Fibroblast of mammary gland (primary cell): ENCODE measurements at regions not wholly inside any gene's neighbourhood (a gene's known extent, or its start where the extent isn't known, plus 50 kb on each side); places are given as distances from the start of the nearest gene placed in this dataset.
"Not testable (repeated sequence)": the region's sequence is repeated elsewhere in the genome, so short reads cannot be mapped to it uniquely, and the experiment has no call there.

Source experiments
- DNase-seq: peaks from one replicate; pipeline ENCODE4 v3.0.0-alpha.2; 2010; ENCODE audit warnings: low read depth
- H3K4me3 ChIP-seq: 2 replicates; pipeline ENCODE4 v1.5.1; 2011; ENCODE audit warnings: low read depth, mild to moderate bottlenecking, low read length, moderate library complexity; ENCODE audit not compliant: control insufficient read depth
- TF ChIP-seq, protein P1 (sequence below): conservative IDR thresholded peaks from 2 replicates; pipeline ENCODE4 v1.5.1; 2011; ENCODE audit warnings: low read depth, low read length, inconsistent platforms; ENCODE audit not compliant: control insufficient read depth, insufficient read depth

DNA sequence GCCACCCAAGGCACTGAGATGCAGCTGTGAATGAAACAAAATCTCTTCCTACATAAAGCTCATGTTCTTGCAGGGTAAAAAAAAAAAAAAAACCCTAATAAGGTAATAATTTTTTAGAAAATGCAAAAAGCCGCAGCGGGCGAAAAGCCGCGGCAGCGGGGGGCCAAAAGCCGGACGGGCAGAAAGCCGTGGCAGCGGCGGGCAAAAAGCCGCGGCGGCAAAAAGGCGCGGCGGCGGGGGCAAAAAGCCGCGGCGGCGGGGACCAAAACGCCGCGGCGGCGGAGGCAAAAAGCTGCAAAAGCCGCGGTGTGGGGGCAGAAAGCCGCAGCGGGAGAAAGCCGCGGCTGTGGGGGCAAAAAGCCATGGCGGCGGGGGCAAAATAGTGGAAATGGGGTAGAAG, 198.9 kb downstream of the ZNF92 start:
- DNase-seq, H3K4me3 ChIP-seq: not testable (repeated sequence)

DNA sequence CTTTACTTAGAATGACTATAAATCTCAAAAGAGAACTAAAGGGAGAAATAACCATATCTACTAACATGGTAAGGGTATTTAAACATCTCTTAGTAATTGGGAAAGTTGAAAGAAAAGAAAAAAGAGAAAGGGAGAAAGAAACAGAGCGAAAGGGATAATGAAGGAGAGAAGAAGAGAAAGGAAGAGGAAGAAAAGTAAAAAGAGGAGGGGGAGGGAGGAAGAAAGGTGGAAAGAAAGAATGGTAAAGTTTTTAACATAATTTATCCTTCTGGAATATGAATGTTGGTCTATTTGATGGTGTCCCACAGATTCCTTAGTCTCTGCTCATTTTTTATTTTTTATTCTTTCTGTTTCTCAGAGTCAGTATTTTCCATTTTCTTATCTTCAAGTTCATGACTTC, 202.7 kb downstream of the ZNF92 start:
- not testable (repeated sequence) for H3K4me3 ChIP-seq, DNase-seq

DNA sequence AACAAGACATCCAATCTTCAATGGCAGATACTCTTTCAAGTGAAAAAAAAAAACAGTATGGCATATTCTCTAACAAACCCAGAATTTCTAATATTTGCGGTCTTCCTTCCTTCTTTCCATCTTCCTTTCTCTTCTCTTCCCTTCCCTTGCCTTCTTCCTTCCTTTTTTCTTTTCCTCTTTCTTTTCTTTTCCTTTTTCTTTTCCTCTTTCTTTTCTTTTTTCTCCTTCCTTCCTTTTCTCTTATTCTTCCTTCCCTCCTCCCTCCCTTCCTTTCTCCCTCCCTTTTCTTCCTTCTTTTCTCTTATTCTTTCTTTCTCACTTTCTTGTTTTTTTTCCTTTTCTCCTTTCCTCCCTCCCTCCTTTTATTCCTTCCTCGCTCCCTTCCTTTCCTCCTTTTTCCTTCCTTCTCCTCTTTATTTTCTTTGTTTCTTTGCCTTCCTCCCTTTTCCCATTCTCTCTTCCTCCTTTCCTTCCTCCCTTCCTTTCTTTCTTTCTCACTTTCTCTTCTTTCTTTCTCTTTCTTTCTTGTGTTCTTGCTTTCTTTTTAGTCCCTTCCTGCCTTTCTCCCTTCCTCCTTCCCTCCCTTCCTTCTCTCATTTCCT, 209.0 kb downstream of the ZNF92 start:
- not testable (repeated sequence) for H3K4me3 ChIP-seq, DNase-seq

DNA sequence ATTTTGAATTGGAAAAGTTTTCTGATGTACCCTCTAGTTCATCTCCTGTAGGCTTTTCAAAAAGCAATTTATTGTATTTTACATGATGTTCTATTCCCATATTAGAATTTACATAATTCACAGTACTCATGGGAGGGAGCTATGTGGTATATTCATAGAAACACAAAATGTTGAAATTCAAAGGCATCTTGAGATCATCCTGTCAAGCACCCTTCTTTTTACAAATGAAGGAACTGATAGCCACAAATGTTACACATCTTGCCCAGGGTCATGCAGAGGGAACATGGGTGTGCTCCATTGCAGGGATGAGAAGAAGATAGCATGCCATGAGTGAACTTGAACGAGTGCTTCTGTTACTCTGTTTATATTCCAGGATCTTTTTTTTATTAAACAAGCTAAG, 228.8 kb downstream of the ZNF92 start:
- not testable (repeated sequence) for DNase-seq, H3K4me3 ChIP-seq

DNA sequence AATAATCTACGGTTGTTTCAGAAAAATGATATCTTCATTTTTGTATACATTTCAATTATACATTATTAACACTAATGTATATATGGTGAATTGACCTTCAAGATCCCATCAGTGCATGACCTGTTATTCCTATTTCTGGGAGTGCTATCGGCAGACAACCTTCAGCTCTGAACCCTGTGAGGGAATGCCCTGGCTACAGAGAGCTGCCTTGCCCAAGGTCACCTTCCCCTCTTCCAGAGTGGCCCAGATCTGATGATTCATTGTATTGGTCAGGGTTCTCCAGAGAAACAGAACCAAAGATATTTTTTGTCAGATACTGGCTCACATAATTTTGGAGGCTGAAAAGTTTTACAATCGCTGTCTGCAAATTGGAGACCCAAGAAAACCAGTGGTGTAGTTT, 235.5 kb downstream of the ZNF92 start:
- TF ChIP-seq, protein P1, sequence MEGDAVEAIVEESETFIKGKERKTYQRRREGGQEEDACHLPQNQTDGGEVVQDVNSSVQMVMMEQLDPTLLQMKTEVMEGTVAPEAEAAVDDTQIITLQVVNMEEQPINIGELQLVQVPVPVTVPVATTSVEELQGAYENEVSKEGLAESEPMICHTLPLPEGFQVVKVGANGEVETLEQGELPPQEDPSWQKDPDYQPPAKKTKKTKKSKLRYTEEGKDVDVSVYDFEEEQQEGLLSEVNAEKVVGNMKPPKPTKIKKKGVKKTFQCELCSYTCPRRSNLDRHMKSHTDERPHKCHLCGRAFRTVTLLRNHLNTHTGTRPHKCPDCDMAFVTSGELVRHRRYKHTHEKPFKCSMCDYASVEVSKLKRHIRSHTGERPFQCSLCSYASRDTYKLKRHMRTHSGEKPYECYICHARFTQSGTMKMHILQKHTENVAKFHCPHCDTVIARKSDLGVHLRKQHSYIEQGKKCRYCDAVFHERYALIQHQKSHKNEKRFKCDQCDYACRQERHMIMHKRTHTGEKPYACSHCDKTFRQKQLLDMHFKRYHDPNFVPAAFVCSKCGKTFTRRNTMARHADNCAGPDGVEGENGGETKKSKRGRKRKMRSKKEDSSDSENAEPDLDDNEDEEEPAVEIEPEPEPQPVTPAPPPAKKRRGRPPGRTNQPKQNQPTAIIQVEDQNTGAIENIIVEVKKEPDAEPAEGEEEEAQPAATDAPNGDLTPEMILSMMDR, result no peak
- H3K4me3 ChIP-seq, result no peak overlapping the region
- DNase-seq, result no peak

DNA sequence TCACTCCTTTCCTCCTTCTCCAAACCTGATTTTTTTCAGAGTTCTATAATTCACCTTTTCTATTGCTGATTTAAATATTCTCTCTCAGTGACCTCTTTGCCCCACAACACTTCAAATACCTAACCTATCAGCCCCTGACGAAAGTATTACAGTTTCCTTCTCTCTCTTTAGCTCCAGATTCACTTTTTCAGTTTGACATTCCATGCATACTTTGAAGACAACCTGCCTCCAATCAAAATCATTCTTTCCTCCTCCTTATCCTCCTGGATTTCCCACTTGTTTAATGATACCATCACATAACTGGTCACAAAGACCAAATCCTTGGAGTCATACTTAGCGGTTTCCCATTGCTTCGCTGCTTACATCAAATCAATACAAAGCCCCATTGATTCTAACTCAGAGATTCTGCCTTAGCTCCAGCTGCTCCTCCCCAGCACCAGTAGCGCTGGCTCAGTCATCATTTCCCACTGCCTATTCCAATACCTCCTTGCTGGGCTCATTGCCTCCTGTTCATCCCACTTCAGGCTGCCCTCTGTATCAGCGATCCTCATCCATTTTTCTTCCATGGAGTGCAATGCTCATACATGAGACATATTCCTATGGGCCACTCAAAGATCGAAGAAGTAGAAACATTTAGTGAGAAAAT, 240.1 kb downstream of the ZNF92 start:
- H3K4me3 ChIP-seq, DNase-seq: not testable (repeated sequence)

DNA sequence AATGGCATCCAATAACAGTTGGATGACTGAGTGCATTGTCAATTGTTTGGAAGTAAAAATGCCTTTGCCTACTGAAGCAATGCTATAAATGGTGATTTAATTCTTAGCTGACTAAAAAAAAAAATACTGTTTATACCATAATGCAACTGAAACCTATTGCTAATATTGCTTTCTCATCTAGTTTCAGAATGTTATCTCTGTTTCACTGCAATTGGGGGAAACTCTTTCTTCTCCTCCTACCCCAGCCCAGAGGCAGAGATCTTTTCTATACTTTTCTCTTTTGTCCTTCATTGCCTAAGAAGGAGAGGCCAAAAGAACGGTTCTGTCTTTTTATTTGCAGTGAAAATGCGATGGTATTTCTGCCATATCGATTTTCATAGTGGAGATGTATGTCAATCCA, 242.5 kb downstream of the ZNF92 start:
- H3K4me3 ChIP-seq, DNase-seq: not testable (repeated sequence)

DNA sequence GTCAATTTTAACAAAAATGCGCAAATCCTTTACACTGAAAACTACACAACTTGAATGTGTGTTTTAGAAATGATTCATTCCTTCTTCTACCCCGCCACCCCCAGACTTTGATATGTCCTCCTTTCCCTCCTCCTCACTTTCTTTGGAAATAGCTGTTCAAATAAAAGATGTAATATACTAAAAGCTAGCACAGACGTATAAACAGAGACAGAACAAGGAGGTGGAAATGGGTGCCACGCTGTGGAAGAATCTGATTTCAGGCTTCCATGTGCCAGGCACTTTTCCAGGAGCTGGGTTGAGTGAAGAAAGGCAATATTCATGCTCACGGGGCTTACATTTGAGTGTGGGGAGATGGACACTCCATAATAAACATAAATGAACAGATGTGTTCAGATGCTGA, 246.6 kb downstream of the ZNF92 start:
- H3K4me3 ChIP-seq, DNase-seq: not testable (repeated sequence)

DNA sequence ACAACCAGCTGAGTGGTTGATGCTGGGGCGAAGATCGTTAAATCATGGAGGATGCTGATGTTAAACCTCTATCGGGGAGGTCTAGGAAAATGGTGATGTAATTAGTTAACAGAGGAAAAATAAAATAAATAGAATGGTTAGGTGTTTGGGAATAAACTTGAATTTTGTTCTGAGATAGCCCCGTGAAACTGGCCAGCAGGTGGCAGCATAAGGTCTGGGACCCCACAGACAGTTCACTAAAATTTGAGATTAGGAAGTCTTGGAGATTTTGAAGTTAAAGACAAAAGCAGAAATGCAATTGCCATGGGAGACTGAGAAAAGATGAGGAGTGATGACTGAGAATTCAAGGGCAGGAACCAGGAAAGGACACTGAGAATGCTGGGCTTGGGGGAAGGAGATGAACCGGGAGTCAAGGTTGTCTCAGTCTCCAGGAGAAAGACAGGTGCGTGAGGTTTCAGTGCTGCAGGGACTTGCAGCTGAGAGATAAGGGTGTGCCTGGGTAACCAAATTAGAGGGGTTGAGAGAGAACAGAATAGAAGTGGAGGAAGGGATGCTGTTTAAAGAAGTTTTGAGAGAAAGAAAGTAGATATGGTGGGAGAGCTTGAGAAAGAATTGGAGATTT, 248.0 kb downstream of the ZNF92 start:
- peak; percentile 3 for DNase-seq
- TF ChIP-seq, protein P1, result peak; percentile 55
- H3K4me3 ChIP-seq, result not testable (repeated sequence)

DNA sequence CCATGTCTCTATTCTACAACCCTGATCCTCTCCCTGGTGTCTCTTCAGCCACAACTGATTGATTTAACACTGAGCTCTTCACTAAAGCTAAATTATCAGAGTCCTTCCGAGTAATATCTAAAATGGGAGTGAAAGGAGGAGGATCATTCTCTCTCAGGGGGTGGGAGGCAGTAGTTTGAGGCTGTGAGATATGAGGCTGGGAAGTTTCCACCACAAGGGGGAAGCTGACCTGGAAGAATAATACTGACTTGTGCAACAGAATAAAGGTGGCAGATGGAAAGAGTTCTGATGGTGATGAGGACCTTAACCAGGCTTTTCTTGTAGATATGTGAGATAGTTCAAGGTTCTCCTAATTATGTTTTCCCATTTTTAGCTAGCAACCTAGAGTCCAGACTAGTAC, 241.6 kb upstream of the VKORC1L1 start:
- not testable (repeated sequence) for DNase-seq, H3K4me3 ChIP-seq

DNA sequence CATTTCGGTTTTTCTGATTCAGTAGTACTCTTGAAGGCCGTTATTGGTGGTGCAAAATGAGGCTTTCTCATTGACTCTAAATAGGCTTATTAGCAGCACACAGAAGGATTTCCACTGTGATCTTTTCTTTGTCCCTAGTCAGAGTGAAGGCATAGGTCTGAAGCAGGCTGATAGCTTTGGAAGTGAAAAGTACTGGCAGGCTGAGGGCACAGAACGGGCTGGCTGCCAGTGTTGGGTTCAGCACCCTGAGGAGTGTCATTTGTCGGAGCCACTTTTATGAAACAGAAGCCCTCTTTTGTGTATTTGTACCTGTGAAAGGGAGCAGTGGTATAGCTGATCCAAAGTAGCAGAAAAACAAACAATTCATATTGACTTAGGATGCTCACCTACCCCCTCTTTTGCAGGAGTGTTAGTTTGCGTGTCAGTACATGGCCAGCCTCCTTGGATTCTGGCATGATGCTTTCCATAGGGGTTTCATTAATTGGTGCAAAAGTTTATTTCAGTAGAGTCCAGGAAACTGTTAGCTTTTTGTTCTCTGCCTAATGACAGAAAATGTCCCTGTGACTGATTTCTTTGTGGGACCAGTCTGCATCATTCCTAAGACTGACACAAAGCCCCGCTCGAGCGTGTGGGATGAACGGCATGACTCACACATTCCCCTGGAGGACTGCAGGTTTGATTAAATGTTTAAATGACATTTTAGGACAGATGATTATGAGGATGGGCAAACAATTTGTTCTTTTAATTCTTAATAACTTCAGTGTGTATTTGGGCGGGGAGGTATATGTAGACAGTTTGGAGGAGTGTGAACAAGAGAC, 239.1 kb upstream of the VKORC1L1 start:
- H3K4me3 ChIP-seq, DNase-seq: not testable (repeated sequence)

DNA sequence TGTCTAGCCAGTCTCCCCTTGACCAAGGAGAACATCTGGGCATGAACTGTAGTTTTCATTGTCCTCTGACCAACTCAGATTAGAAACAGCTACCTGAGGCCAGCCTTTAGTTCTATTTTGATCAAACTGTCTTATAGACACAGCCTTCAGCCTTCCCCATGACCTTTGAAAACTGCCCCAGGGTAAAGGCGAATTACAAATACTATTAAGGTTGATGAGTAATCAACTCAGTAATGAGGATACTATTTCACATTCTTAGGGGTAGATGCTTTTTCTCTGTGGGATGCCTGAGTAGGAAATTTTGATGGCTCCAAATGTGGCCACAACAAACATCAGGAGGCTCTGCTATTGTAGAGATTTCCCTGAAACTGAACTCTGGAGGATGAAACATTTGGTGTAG, 234.0 kb upstream of the VKORC1L1 start:
- DNase-seq, H3K4me3 ChIP-seq: not testable (repeated sequence)

DNA sequence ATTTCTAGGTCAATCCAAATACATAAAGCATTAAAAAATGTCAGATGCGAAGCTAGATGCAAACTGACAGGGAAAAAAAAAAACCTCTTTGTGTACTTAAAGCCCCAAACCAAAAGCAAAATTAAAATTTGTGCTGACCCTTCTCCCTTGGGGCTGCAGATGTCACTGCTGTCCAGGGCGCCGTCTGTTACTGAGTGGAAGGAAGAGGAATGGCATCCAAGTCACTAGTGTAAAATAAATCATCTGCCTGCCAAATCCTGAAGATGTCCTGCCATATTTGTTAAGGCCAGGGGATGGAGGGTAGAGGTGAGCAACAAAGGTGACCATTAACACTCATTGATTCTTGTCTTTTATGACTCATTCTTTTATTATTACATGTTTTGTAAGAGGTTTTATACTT, 233.2 kb upstream of the VKORC1L1 start:
- not testable (repeated sequence) for DNase-seq, H3K4me3 ChIP-seq

DNA sequence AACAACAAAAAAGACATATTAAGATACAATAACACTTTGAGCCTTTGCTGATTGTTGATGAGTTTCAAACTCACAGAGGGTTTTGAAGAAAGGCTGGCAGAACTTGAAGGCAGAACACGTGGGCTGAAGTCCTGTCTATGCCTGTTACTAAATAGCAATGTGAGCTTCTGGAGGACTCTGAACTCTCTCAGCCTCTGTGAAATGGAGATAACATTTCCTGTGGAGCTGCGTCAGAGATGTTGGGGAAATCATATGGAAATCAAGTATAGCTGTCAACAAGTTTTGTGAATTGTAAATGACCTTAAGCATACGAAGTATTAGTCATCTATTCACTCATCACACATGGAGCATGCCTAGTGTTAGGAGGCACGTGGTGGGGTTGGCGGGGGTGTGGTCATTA, 229.4 kb upstream of the VKORC1L1 start:
- not testable (repeated sequence) for DNase-seq, H3K4me3 ChIP-seq

DNA sequence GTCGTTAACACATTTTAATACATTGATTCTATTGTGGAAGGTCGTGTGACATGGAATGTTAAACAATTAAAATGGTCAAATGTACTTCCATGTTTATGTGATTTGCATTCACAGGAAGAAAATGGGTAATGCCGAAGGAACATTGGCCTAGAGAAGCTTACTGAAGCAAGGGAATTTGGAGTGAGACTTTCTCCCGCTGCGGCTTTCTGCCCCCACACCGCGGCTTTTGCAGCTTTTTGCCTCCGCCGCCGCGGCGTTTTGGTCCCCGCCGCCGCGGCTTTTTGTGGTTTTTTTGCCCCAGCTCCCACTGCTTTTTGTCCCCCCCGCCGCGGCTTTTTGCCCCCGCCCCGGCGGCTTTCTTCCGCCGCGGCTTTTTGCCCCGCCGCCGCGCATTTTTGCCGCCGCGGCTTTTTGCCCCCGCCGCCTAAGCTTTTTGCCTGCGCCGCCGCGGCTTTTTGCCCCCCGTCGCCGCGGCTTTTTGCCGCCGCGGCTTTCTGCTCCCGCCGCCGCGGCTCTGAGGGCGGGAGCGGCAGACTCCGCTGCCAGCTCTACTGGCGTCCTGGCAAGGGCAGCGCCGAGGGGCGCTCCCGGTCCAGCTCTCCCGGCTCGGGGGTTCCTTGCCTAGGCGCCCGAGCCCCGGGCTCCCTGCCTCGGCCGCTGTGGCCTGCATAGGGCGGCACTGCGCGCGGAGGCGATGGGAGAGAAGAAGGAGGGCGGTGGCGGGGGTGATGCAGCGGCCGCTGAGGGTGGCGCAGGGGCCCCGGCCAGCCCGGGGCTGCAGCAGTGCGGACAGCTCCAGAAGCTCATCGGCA, 225.5 kb upstream of the VKORC1L1 start:
- H3K4me3 ChIP-seq, DNase-seq: not testable (repeated sequence)
